ENCODE measurements at regions not wholly inside any gene's neighbourhood (a gene's known extent, or its start where the extent isn't known, plus 50 kb on each side); places are given as distances from the start of the nearest gene placed in this dataset.
A peak's percentile ranks its signal among the peaks of the same experiment; 100 is the strongest.

DNA sequence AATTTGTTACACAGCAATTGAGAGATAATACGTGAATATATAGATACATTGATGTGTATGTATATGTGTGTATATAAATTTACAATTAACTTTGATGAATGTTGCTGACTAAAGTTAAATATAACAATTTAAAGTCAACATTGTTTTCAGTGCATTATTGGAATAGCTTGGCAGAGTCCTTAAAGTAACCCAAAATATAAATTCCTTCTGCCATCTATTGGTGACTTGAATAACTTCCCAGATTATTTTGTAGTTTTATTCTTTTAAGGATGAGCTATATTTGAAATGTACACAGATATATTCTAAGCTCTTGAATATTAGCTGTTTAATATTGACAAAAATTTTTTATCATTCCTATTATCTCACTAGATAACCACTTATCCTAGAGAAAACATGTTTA lies 298.2 kb upstream of the FSTL5 start:
- peak; percentile 25 for DNase-seq (ENCODE audit: low spot score)
- H3K4me1 ChIP-seq (ENCODE audit: insufficient read depth, low read length, poor library complexity, severe bottlenecking): no peaks in the 10 kb centered on the region
- no peaks in the 10 kb centered on the region for H3K36me3 ChIP-seq (ENCODE audit: insufficient read depth, low read length, poor library complexity, severe bottlenecking)
- H3K27me3 ChIP-seq (replicated peaks; ENCODE audit: insufficient read depth, low read depth, low read length, poor library complexity): no peaks in the 10 kb centered on the region
- no TSS peak for BruUV-seq (replicated peaks)
- ChIA-PET POLR2A (ENCODE audit: low non-redundant PET) (no interaction called here), CTCF (no interaction called here)
- H3K27ac ChIP-seq (ENCODE audit: low read depth, low read length, poor library complexity, severe bottlenecking): no peak overlapping the region
- H3K4me3 ChIP-seq (ENCODE audit: low read depth, low read length, poor library complexity, severe bottlenecking): no peak overlapping the region
- TF ChIP-seq EZH2 (IDR thresholded peaks at IDR 0.05; ENCODE audit: borderline replicate concordance, low read depth, low read length, poor library complexity, severe bottlenecking): no peak
- TF ChIP-seq, protein P1, sequence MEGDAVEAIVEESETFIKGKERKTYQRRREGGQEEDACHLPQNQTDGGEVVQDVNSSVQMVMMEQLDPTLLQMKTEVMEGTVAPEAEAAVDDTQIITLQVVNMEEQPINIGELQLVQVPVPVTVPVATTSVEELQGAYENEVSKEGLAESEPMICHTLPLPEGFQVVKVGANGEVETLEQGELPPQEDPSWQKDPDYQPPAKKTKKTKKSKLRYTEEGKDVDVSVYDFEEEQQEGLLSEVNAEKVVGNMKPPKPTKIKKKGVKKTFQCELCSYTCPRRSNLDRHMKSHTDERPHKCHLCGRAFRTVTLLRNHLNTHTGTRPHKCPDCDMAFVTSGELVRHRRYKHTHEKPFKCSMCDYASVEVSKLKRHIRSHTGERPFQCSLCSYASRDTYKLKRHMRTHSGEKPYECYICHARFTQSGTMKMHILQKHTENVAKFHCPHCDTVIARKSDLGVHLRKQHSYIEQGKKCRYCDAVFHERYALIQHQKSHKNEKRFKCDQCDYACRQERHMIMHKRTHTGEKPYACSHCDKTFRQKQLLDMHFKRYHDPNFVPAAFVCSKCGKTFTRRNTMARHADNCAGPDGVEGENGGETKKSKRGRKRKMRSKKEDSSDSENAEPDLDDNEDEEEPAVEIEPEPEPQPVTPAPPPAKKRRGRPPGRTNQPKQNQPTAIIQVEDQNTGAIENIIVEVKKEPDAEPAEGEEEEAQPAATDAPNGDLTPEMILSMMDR (conservative IDR thresholded peaks at IDR 0.05; ENCODE audit: low read depth, low read length): peak; percentile 50; the same call in 1 of the 2 replicates
- no peaks in the 10 kb centered on the region for H3K9me3 ChIP-seq (ENCODE audit: low read depth, low read length, poor library complexity, severe bottlenecking)
- intact Hi-C loops (cut with micrococcal nuclease; ENCODE audit: unreplicated experiment): loop anchor here (10.0 kb wide), 1 partner anchor 897 kb away; no protein-coding TSS in a partner anchor

DNA sequence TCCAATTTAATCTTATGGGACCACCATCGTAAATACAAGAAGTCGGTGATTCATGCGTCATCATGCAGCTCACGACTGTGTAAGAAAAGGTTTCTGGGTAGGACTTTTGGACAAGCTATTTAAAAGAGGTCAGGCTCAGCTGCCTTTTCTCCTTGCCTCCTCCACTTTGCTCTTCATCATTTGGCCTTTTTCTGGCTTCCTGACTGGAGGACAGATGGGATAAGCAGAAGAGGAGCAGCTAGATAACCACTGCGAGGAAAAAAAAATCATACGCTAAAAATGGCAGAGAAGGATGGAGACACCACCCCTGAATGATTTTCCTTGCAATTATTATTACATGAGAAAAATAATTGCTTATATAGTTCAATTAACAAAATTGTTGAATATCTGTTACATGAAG lies 294.3 kb upstream of the FSTL5 start:
- H3K27ac ChIP-seq (ENCODE audit: low read depth, low read length, poor library complexity, severe bottlenecking): no peak overlapping the region
- BruUV-seq (replicated peaks): no TSS peak
- no peaks in the 10 kb centered on the region for H3K9me3 ChIP-seq (ENCODE audit: low read depth, low read length, poor library complexity, severe bottlenecking)
- H3K4me1 ChIP-seq (ENCODE audit: insufficient read depth, low read length, poor library complexity, severe bottlenecking): no peaks in the 10 kb centered on the region
- intact Hi-C loops (cut with micrococcal nuclease; ENCODE audit: unreplicated experiment): no loop called here
- H3K4me3 ChIP-seq (ENCODE audit: low read depth, low read length, poor library complexity, severe bottlenecking): no peak overlapping the region
- no peaks in the 10 kb centered on the region for H3K27me3 ChIP-seq (replicated peaks; ENCODE audit: insufficient read depth, low read depth, low read length, poor library complexity)
- no peaks in the 10 kb centered on the region for H3K36me3 ChIP-seq (ENCODE audit: insufficient read depth, low read length, poor library complexity, severe bottlenecking)
- ChIA-PET CTCF (no interaction called here), POLR2A (ENCODE audit: low non-redundant PET) (no interaction called here)
- TF ChIP-seq, protein P1 (conservative IDR thresholded peaks at IDR 0.05; ENCODE audit: low read depth, low read length): no peak
- TF ChIP-seq EZH2 (IDR thresholded peaks at IDR 0.05; ENCODE audit: borderline replicate concordance, low read depth, low read length, poor library complexity, severe bottlenecking): no peak
- no peak for DNase-seq (ENCODE audit: low spot score)

DNA sequence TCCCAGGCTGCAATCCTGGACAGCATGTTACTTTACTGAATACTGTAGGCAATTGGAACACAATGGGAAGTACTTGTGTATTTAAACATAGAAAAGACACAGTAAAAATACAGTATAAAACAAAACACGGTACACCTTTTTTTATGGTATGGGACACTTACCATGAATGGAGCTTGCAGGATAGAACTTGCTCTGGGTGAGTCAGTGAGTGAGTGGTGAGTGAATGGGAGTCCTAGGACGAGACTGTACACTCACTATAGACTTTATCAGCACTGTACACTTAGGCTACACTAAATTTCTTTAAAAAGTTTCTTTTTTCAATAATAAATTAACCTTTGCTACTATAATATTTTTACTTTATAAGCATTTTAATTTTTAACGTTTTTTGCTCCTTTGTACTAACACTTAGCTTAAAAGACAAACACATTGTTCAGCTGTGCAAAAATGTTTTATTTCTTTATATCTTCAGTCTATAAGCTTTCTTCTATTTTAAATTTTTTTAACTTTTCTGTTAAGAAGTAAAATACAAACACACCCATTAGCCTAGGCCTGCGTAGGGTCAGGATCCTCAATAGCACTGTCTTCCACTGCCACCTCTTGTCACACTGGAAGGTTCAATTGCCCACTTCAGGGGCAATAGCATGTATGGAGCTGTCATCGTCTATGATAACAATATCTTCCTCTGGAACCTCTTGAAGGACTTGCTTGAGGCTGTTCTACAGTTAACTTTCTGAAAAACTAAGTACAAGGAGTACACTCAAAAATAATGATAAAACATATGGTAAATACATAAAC lies 293.5 kb upstream of the FSTL5 start:
- intact Hi-C loops (cut with micrococcal nuclease; ENCODE audit: unreplicated experiment): no loop called here
- H3K4me3 ChIP-seq (ENCODE audit: low read depth, low read length, poor library complexity, severe bottlenecking): no peak overlapping the region
- H3K36me3 ChIP-seq (ENCODE audit: insufficient read depth, low read length, poor library complexity, severe bottlenecking): no peaks in the 10 kb centered on the region
- H3K4me1 ChIP-seq (ENCODE audit: insufficient read depth, low read length, poor library complexity, severe bottlenecking): no peaks in the 10 kb centered on the region
- CTCF ChIA-PET: no interaction called here
- H3K9me3 ChIP-seq (ENCODE audit: low read depth, low read length, poor library complexity, severe bottlenecking): no peaks in the 10 kb centered on the region
- no peaks in the 10 kb centered on the region for H3K27me3 ChIP-seq (replicated peaks; ENCODE audit: insufficient read depth, low read depth, low read length, poor library complexity)
- H3K27ac ChIP-seq (ENCODE audit: low read depth, low read length, poor library complexity, severe bottlenecking): no peak overlapping the region
- TF ChIP-seq EZH2 (IDR thresholded peaks at IDR 0.05; ENCODE audit: borderline replicate concordance, low read depth, low read length, poor library complexity, severe bottlenecking): no peak
- TF ChIP-seq, protein P1 (conservative IDR thresholded peaks at IDR 0.05; ENCODE audit: low read depth, low read length): no peak
- POLR2A ChIA-PET (ENCODE audit: low non-redundant PET): no interaction called here
- BruUV-seq (replicated peaks): no TSS peak
- DNase-seq (ENCODE audit: low spot score): no peak

Measured in A673 (cell line).